Esophagus squamous epithelium (tissue), 5 donors: ENCODE measurements at regions not wholly inside any gene's neighbourhood (a gene's known extent, or its start where the extent isn't known, plus 50 kb on each side); places are given as distances from the start of the nearest gene placed in this dataset.

ENCODE experiments used
- DNase-seq: peaks from one replicate; lab custom pipeline; 2025; lab: John Stamatoyannopoulos, UW
- H3K27ac ChIP-seq, 4 donors: fragments of 200-600 bp; sonication (generic); one replicate each; pipeline ENCODE4 v1.5.1; 2016 to 2019; ENCODE audit warnings: mild to moderate bottlenecking in 1 of 4
- H3K27me3 ChIP-seq, 4 donors: fragments of 200-600 bp; sonication (generic); 1 replicate in 3 of 4; 2 replicates in 1 of 4; pipeline versions ENCODE4 v1.5.1 to v1.6.0; 2017 to 2021; ENCODE audit warnings: antibody characterized with exemption in 1 of 4
- H3K36me3 ChIP-seq, 3 donors: fragments of 200-600 bp; sonication (generic); one replicate each; pipeline ENCODE4 v1.5.1; 2016 to 2019
- H3K4me1 ChIP-seq, 3 donors: fragments of 200-600 bp; sonication (generic); one replicate each; pipeline ENCODE4 v1.5.1; 2017 to 2019
- H3K4me3 ChIP-seq, 4 donors: fragments of 200-600 bp; sonication (generic); 1 replicate in 3 of 4; 2 replicates in 1 of 4; pipeline ENCODE4 v1.5.1; 2016 to 2019; ENCODE audit warnings: mild to moderate bottlenecking in 2 of 4, moderate library complexity in 1 of 4
- H3K9me3 ChIP-seq, 3 donors: fragments of 200-600 bp; sonication (generic); one replicate each; pipeline ENCODE4 v1.5.1; 2016 to 2019
- POLR2A ChIP-seq, 4 donors: fragments of 450-650 bp; IDR thresholded peaks; one replicate each; pipeline ENCODE4 v1.6.1; 2017; ENCODE audit warnings: antibody characterized with exemption in 4 of 4, mild to moderate bottlenecking in 4 of 4, moderate library complexity in 3 of 4
- WGBS, 2 donors: methylation state at CpG; one replicate each; pipeline ENCODE4 v1.1.5; 2018; 5-methylcytosine and 5-hydroxymethylcytosine counted together
- intact Hi-C: fragments of 100-400 bp; cut with DNase I; formaldehyde crosslinking; loops from one replicate; pipeline ENCODE4 v1.15.0; 2022
- TF ChIP-seq, protein P1 (sequence below), 6 experiments: fragments of 450-650 bp in 4 of 6; fragments of 200-600 bp in 2 of 6; sonication (generic) in 2 of 6; IDR thresholded peaks; one replicate each; pipeline ENCODE4 v1.5.1; 2016 to 2019; ENCODE audit warnings: antibody characterized with exemption in 6 of 6, mild to moderate bottlenecking in 4 of 6, moderate library complexity in 4 of 6
- donor health status: DM: yes; HTN: yes; CAD: no.

- no peaks in the 10 kb centered on the region for H3K9me3 ChIP-seq
- no peaks in the 10 kb centered on the region for H3K36me3 ChIP-seq
- no peak for DNase-seq
- no peak for TF ChIP-seq POLR2A (IDR thresholded peaks at IDR 0.05)
- TF ChIP-seq, protein P1, sequence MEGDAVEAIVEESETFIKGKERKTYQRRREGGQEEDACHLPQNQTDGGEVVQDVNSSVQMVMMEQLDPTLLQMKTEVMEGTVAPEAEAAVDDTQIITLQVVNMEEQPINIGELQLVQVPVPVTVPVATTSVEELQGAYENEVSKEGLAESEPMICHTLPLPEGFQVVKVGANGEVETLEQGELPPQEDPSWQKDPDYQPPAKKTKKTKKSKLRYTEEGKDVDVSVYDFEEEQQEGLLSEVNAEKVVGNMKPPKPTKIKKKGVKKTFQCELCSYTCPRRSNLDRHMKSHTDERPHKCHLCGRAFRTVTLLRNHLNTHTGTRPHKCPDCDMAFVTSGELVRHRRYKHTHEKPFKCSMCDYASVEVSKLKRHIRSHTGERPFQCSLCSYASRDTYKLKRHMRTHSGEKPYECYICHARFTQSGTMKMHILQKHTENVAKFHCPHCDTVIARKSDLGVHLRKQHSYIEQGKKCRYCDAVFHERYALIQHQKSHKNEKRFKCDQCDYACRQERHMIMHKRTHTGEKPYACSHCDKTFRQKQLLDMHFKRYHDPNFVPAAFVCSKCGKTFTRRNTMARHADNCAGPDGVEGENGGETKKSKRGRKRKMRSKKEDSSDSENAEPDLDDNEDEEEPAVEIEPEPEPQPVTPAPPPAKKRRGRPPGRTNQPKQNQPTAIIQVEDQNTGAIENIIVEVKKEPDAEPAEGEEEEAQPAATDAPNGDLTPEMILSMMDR (IDR thresholded peaks at IDR 0.05), result no peak
- 86 to 96% methylated on average over 3 to 4 of the region's 6 CpGs for WGBS, 2 donors
- intact Hi-C loops, result no loop called here
- peaks cover 10 to 13% (median 12%) of the 10 kb centered on the region in 3 donors for H3K4me1 ChIP-seq
- H3K27ac ChIP-seq, result no peak overlapping the region
- no peak overlapping the region for H3K4me3 ChIP-seq
- H3K27me3 ChIP-seq, result no peaks in the 10 kb centered on the region
Observed at GRCh38 chr2:239459056-239459455, 58.2 kb upstream of the HDAC4 start.

- no peaks in the 10 kb centered on the region for H3K36me3 ChIP-seq
- no peak for TF ChIP-seq POLR2A (IDR thresholded peaks at IDR 0.05)
- TF ChIP-seq, protein P1 (IDR thresholded peaks at IDR 0.05), result no peak
- no peak overlapping the region for H3K27ac ChIP-seq
- DNase-seq, result no peak
- peaks cover 0 to 1% (median under 1%) of the 10 kb centered on the region in 3 donors for H3K4me1 ChIP-seq
- H3K9me3 ChIP-seq, result no peaks in the 10 kb centered on the region
- WGBS, 2 donors, result 86 to 94% methylated on average over 11 to 13 of the region's 17 CpGs
- intact Hi-C loops, result no loop called here
- no peak overlapping the region for H3K4me3 ChIP-seq
- no peaks in the 10 kb centered on the region for H3K27me3 ChIP-seq
Observed at GRCh38 chr2:239457586-239458445, 57.0 kb upstream of the HDAC4 start.

GRCh38 chr2:239456940-239457339 lies 56.1 kb upstream of the HDAC4 start:
- Histone ChIP-seq H3K9me3 (no peaks in the 10 kb centered on the region), H3K36me3 (no peaks in the 10 kb centered on the region), H3K27me3 (no peaks in the 10 kb centered on the region), H3K4me1 (peaks cover 0 to 4% (median 0%) of the 10 kb centered on the region in 3 donors), H3K4me3 (no peak overlapping the region), H3K27ac (no peak overlapping the region)
- TF ChIP-seq, protein P1 (IDR thresholded peaks at IDR 0.05), result no peak
- no peak for TF ChIP-seq POLR2A (IDR thresholded peaks at IDR 0.05)
- intact Hi-C loops, result no loop called here
- no peak for DNase-seq
- WGBS, 2 donors, result 74 to 82% methylated on average over 4 to 5 of the region's 5 CpGs

- no peaks in the 10 kb centered on the region for H3K9me3 ChIP-seq
- DNase-seq, result no peak
- no peaks in the 10 kb centered on the region for H3K36me3 ChIP-seq
- no peak overlapping the region for H3K4me3 ChIP-seq
- TF ChIP-seq, protein P1 (IDR thresholded peaks at IDR 0.05), result no peak
- no peak for TF ChIP-seq POLR2A (IDR thresholded peaks at IDR 0.05)
- no peaks in the 10 kb centered on the region for H3K27me3 ChIP-seq
- 87 to 92% methylated on average over 14 to 16 of the region's 17 CpGs for whole genome bisulfite sequencing, 2 donors
- no peak overlapping the region for H3K27ac ChIP-seq
- H3K4me1 ChIP-seq, result peaks cover 0 to 4% (median 0%) of the 10 kb centered on the region in 3 donors
- intact Hi-C loops, result no loop called here
Observed at GRCh38 chr2:239455436-239456203, 54.8 kb upstream of the HDAC4 start.

DNA sequence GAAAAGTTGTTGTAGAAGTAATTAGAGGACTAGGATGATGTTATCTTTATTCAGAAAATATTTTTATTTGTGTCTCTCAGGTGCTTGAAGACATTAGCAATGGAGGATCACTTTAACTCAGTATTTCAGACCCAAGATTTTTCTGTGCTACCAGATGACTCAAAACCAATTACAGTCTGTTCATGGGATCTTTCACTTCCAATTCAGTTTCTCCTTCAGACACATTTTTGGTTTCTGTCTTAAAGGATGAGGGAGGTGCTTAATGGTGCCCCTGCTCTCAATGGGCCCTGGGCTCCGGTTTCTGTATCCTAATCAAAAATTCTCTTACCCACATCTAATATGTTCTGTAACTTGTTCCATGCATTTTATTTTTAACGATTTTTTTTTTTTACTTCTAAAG lies 53.7 kb upstream of the HDAC4 start:
- TF ChIP-seq POLR2A (IDR thresholded peaks at IDR 0.05), result no peak
- TF ChIP-seq, protein P1 (IDR thresholded peaks at IDR 0.05), result no peak
- Histone ChIP-seq H3K27ac (no peak overlapping the region), H3K9me3 (no peaks in the 10 kb centered on the region), H3K4me3 (no peak overlapping the region), H3K4me1 (peaks cover 0 to 4% (median 0%) of the 10 kb centered on the region in 3 donors), H3K36me3 (no peaks in the 10 kb centered on the region), H3K27me3 (no peaks in the 10 kb centered on the region)
- WGBS, 2 donors, result 67 to 78% methylated on average over 2 of the region's 2 CpGs
- intact Hi-C loops, result no loop called here
- DNase-seq, result no peak
